AG08396 (cell line): ENCODE measurements at regions not wholly inside any gene's neighbourhood (a gene's known extent, or its start where the extent isn't known, plus 50 kb on each side); places are given as distances from the start of the nearest gene placed in this dataset.

Source experiments
- DNase-seq: peaks from one replicate; pipeline ENCODE4 v3.0.0; 2012; ENCODE audit warnings: low spot score, mixed read lengths

- DNase-seq: no peak
Observed at GRCh38 chr2:146003337-146003736, 1483.4 kb upstream of the ZEB2 start.

GRCh38 chr2:145994910-145995309 is 1475.0 kb upstream of the ZEB2 start:
- no peak for DNase-seq

GRCh38 chr2:145992572-145992971 is 1472.7 kb upstream of the ZEB2 start:
- no peak for DNase-seq

GRCh38 chr2:145987793-145988192 is 1467.9 kb upstream of the ZEB2 start:
- no peak for DNase-seq

GRCh38 chr2:145985517-145985916 is 1465.6 kb upstream of the ZEB2 start:
- no peak for DNase-seq

GRCh38 chr2:145984580-145984979 is 1464.7 kb upstream of the ZEB2 start:
- DNase-seq: no peak

- DNase-seq: no peak
Observed at GRCh38 chr2:145980318-145980717, 1460.4 kb upstream of the ZEB2 start.

GRCh38 chr2:145975406-145975805 is 1455.5 kb upstream of the ZEB2 start:
- no peak for DNase-seq

GRCh38 chr2:145961846-145962245 is 1441.9 kb upstream of the ZEB2 start:
- peak; percentile 14 for DNase-seq

GRCh38 chr2:145960479-145961163 is 1440.7 kb upstream of the ZEB2 start:
- no peak for DNase-seq

- no peak for DNase-seq
Observed at GRCh38 chr2:145958611-145959010, 1438.7 kb upstream of the ZEB2 start.

- no peak for DNase-seq
Observed at GRCh38 chr2:145957929-145958328, 1438.0 kb upstream of the ZEB2 start.

GRCh38 chr2:145939949-145940348 is 1420.0 kb upstream of the ZEB2 start:
- DNase-seq: no peak

GRCh38 chr2:145935016-145935415 is 1415.1 kb upstream of the ZEB2 start:
- no peak for DNase-seq

GRCh38 chr2:145931781-145932395 is 1412.0 kb upstream of the ZEB2 start:
- no peak for DNase-seq

GRCh38 chr2:145930318-145930717 is 1410.4 kb upstream of the ZEB2 start:
- DNase-seq: no peak

- no peak for DNase-seq
Observed at GRCh38 chr2:145927131-145927950, 1407.4 kb upstream of the ZEB2 start.

- no peak for DNase-seq
Observed at GRCh38 chr2:145925591-145925990, 1405.7 kb upstream of the ZEB2 start.

GRCh38 chr2:145919477-145919876 is 1399.6 kb upstream of the ZEB2 start:
- DNase-seq: no peak

- DNase-seq: no peak
Observed at GRCh38 chr2:145918951-145919350, 1399.0 kb upstream of the ZEB2 start.

GRCh38 chr2:145916799-145917198 is 1396.9 kb upstream of the ZEB2 start:
- no peak for DNase-seq

GRCh38 chr2:145914716-145915115 is 1394.8 kb upstream of the ZEB2 start:
- no peak for DNase-seq

- no peak for DNase-seq
Observed at GRCh38 chr2:145910416-145910815, 1390.5 kb upstream of the ZEB2 start.
